SU-DHL-6 (cell line): ENCODE measurements at regions not wholly inside any gene's neighbourhood (a gene's known extent, or its start where the extent isn't known, plus 50 kb on each side); places are given as distances from the start of the nearest gene placed in this dataset.

ENCODE experiments used
- H2AFZ ChIP-seq: fragments of 200-600 bp; sonication (generic); 2 replicates; pipeline ENCODE4 v1.6.1; 2014; ENCODE audit warnings: low read depth, mild to moderate bottlenecking, moderate library complexity, mixed read lengths, antibody characterized with exemption, low read length; ENCODE audit not compliant: severe bottlenecking
- H3F3A ChIP-seq: fragments of 200-600 bp; shearing (Covaris generic); 2 replicates; pipeline ENCODE4 v1.6.0; 2016; ENCODE audit warnings: antibody characterized with exemption, mild to moderate bottlenecking; ENCODE audit not compliant: insufficient read depth
- H3K27ac ChIP-seq: fragments of 200-600 bp; sonication (generic); 2 replicates; pipeline ENCODE4 v1.5.1; 2016; ENCODE audit warnings: low read depth, mild to moderate bottlenecking, low read length, moderate library complexity, mixed read lengths
- H3K27me3 ChIP-seq: fragments of 200-600 bp; sonication (generic), shearing (Covaris generic); 2 replicates; pipeline ENCODE4 v1.6.0; 2014; ENCODE audit warnings: mild to moderate bottlenecking, low read length
- H3K36me3 ChIP-seq: fragments of 200-600 bp; sonication (generic); 2 replicates; pipeline ENCODE4 v1.6.1; 2014; ENCODE audit warnings: mild to moderate bottlenecking, low read length, mixed read lengths
- H3K4me2 ChIP-seq: fragments of 300-600, 200-600 bp; shearing (Covaris generic), sonication (generic); 2 replicates; pipeline ENCODE4 v1.6.0; 2014; ENCODE audit warnings: low read length, low read depth, mild to moderate bottlenecking; ENCODE audit not compliant: poor library complexity, severe bottlenecking
- H3K4me3 ChIP-seq: fragments of 200-600 bp; sonication (generic); 2 replicates; pipeline ENCODE4 v1.5.1; 2014; ENCODE audit warnings: antibody characterized with exemption, low read length, mild to moderate bottlenecking, mixed read lengths; ENCODE audit not compliant: insufficient read depth, poor library complexity, severe bottlenecking
- H3K79me2 ChIP-seq: fragments of 200-600 bp; sonication (generic); 2 replicates; pipeline ENCODE4 v1.6.1; 2014; ENCODE audit warnings: mild to moderate bottlenecking, low read length, moderate library complexity; ENCODE audit not compliant: insufficient read depth
- H3K9ac ChIP-seq: fragments of 200-600 bp; sonication (generic); 2 replicates; pipeline ENCODE4 v1.7.0; 2014; ENCODE audit warnings: mild to moderate bottlenecking, low read length
- H3K9me2 ChIP-seq: fragments of 200-600 bp; sonication (generic); replicated peaks from 2 replicates; pipeline ENCODE4 v1.6.1; 2014; ENCODE audit warnings: low read length; ENCODE audit not compliant: insufficient read depth
- H3K9me3 ChIP-seq: fragments of 200-600 bp; sonication (generic); 2 replicates; pipeline ENCODE4 v1.6.1; 2014; ENCODE audit warnings: low read length, mixed read lengths; ENCODE audit not compliant: insufficient read depth
- H4K20me1 ChIP-seq: fragments of 200-600 bp; sonication (generic); 2 replicates; pipeline ENCODE4 v1.6.1; 2014; ENCODE audit warnings: low read depth, mild to moderate bottlenecking, antibody characterized with exemption, low read length, moderate library complexity, mixed read lengths
- CTCF ChIP-seq: fragments of 200-600 bp; sonication (generic); IDR thresholded peaks from one replicate; pipeline ENCODE4 v1.5.1; 2017; ENCODE audit warnings: antibody characterized with exemption, mild to moderate bottlenecking, low read length, moderate library complexity; ENCODE audit not compliant: insufficient read depth, poor library complexity, severe bottlenecking
- EZH2phosphoT487 ChIP-seq: fragments of 200-600 bp; sonication (generic), shearing (Covaris generic); conservative IDR thresholded peaks from 2 replicates; pipeline ENCODE4 v1.6.1; 2018; ENCODE audit warnings: mild to moderate bottlenecking, antibody characterized with exemption, low read length, moderate library complexity, mixed read lengths

GRCh38 chr6:115365783-115366182 is 694.9 kb downstream of the FRK start:
- Histone ChIP-seq H3K4me3 (no peak overlapping the region), H3K27ac (no peak overlapping the region), H3F3A (no peaks in the 10 kb centered on the region), H2AFZ (no peak overlapping the region), H3K36me3 (no peaks in the 10 kb centered on the region), H4K20me1 (no peaks in the 10 kb centered on the region), H3K4me2 (no peak overlapping the region), H3K79me2 (no peaks in the 10 kb centered on the region), H3K27me3 (no peaks in the 10 kb centered on the region), H3K9me3 (no peaks in the 10 kb centered on the region), H3K9me2 (no peaks in the 10 kb centered on the region), H3K9ac (no peak overlapping the region)
- TF ChIP-seq EZH2phosphoT487, result no peak
- TF ChIP-seq CTCF, result no peak

- TF ChIP-seq EZH2phosphoT487, result no peak
- Histone ChIP-seq H3K36me3 (no peaks in the 10 kb centered on the region), H3K27ac (no peak overlapping the region), H4K20me1 (no peaks in the 10 kb centered on the region), H3F3A (no peaks in the 10 kb centered on the region), H3K4me3 (no peak overlapping the region), H3K4me2 (no peak overlapping the region), H3K9ac (no peak overlapping the region), H3K9me2 (no peaks in the 10 kb centered on the region), H3K9me3 (no peaks in the 10 kb centered on the region), H3K79me2 (no peaks in the 10 kb centered on the region), H2AFZ (no peak overlapping the region), H3K27me3 (no peaks in the 10 kb centered on the region)
Observed at GRCh38 chr6:115363379-115363778, 697.3 kb downstream of the FRK start.

DNA sequence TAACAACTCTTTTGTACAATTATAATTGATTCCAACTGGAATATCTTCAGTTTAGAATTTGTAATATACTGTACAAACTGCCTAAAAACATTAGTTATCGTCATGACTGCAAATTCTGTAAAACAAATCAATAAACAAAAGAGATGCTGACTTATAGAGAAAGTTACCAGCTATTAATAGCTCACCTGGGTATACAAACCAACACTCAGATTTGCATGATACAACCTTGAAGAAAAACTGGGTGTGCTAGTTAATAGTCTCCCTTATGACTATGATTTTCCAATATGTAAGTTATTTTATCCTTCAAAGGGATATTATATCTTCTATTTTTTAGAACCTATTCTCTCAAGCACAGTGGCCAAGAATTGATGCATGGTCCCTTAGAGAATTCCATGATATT is 698.5 kb downstream of the FRK start:
- no peaks in the 10 kb centered on the region for H3K79me2 ChIP-seq
- no peak for TF ChIP-seq CTCF
- TF ChIP-seq EZH2phosphoT487, result no peak
- H3K27me3 ChIP-seq, result no peaks in the 10 kb centered on the region
- no peak overlapping the region for H3K4me2 ChIP-seq
- no peaks in the 10 kb centered on the region for H3K36me3 ChIP-seq
- H3K9me3 ChIP-seq, result no peaks in the 10 kb centered on the region
- no peak overlapping the region for H2AFZ ChIP-seq
- no peak overlapping the region for H3K4me3 ChIP-seq
- H4K20me1 ChIP-seq, result no peaks in the 10 kb centered on the region
- H3K9me2 ChIP-seq, result no peaks in the 10 kb centered on the region
- H3K27ac ChIP-seq, result no peak overlapping the region
- H3F3A ChIP-seq, result no peaks in the 10 kb centered on the region
- no peak overlapping the region for H3K9ac ChIP-seq

DNA sequence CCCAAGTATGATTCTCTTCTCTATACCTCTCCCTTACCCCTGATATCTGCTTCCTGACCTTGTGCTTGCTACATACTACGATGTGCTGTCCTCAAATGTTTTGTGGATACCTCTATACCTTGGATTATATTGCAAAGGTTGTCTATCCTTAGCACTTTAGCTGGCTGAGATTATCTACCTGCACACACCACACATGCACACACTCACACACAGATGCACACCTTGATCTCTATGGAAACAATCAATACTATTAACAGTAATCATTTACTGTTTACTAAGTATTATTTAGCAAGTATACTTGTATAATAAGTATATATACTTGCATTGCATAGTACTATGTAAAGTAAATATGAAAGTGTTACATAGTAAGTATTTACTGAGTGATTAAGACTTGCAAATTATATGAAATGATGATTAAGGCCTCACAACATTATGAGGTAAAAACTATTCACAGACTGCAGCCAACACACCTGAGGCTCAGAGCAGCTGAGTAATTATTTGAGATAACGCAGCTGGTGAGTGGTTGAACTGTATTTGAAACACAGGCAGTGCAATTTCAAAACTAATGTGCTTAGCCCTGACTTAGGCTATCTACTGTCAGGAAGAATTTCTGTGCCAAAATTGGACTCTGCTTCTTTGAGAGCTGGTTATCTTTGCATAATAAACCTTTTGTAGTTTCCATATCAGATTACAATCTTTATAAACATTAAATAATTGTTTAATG is 699.9 kb downstream of the FRK start:
- no peaks in the 10 kb centered on the region for H3K36me3 ChIP-seq
- H3F3A ChIP-seq, result no peaks in the 10 kb centered on the region
- no peaks in the 10 kb centered on the region for H3K27me3 ChIP-seq
- H4K20me1 ChIP-seq, result no peaks in the 10 kb centered on the region
- H3K9me3 ChIP-seq, result no peaks in the 10 kb centered on the region
- H3K79me2 ChIP-seq, result no peaks in the 10 kb centered on the region
- H3K9ac ChIP-seq, result no peak overlapping the region
- no peak overlapping the region for H2AFZ ChIP-seq
- TF ChIP-seq CTCF, result no peak
- no peak for TF ChIP-seq EZH2phosphoT487
- H3K4me3 ChIP-seq, result no peak overlapping the region
- no peak overlapping the region for H3K27ac ChIP-seq
- no peaks in the 10 kb centered on the region for H3K9me2 ChIP-seq
- no peak overlapping the region for H3K4me2 ChIP-seq
